ENCODE measurements at regions not wholly inside any gene's neighbourhood (a gene's known extent, or its start where the extent isn't known, plus 50 kb on each side); places are given as distances from the start of the nearest gene placed in this dataset.
"Not testable (repeated sequence)": the region's sequence is repeated elsewhere in the genome, so short reads cannot be mapped to it uniquely, and the experiment has no call there.

DNA sequence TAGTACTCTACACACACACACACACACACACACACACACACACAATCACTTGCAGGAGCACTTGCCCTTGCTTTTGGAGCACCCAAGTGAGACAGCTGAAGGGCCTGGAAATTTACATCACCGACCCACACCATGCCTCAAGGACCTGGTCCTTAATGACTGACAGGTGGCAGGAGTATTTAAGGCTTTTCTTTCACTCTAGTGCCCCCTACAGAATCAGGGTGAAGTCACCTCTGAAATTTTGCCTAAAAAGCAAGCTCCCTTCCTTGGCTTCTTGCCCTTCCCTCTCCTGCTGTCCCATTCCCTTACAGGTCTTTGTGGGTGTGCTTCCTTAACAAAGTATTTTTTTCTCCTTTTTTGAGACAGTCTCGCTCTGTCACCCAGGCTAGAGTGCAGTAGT lies 353.5 kb upstream of the IRAK1BP1 start:
- DNase-seq, result peak; percentile 0

DNA sequence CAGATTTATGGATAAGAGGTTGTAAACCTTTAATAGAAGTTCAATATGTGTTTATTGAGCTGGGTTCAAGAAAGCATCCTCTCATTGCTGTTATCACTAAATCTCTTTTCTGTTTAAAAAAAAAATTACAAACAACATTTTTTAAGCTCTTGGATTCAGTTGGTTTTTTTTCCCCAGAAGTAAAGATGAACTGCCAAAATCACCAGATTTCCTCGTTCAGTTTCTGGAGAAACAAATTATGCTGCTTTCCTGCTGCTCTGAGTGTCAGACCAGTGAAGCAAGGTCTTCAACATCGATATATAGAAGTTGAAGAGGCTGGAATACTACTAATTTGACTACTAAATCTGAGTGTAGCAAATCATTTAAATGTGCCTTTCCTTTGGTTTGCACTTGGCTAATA lies 352.1 kb upstream of the IRAK1BP1 start:
- DNase-seq, result no peak

DNA sequence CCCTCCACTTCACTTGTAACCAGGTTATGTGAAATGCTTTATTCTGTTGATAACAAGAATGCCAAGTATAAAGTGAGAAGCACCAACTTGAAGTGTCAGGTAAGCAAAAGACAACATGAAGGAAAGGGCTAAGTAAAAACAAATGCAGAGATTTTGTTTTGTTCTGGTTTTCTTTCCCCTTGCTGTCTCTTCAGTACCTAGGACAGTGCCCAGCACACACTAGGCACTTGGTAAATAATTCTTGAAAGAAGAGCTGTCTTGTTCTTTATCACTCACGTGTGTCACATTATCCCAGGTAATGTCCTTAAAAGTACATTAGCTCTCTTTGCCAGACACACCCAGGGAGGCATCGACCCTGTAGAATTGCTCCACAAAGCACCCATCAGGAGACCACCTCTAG lies 350.0 kb upstream of the IRAK1BP1 start:
- DNase-seq, result no peak

DNA sequence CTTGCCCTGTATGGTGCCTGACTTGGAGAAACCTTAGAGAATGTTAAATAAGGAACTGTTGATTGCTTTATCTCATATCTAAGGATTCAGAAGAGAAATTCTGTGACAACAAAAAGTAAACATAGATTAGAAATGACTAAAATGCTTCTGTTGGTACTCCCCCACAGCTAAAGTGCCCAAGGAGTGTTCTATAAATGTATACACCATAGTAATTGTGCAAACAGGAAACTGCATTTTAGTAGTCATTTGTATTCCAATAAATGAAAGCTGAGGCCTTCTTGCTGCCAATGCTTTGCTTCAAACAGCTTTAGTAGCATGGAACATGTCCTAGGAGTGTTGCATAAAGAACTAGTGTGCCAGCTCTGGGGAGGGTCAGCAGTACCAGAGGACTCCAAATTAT lies 343.7 kb upstream of the IRAK1BP1 start:
- no peak for DNase-seq

DNA sequence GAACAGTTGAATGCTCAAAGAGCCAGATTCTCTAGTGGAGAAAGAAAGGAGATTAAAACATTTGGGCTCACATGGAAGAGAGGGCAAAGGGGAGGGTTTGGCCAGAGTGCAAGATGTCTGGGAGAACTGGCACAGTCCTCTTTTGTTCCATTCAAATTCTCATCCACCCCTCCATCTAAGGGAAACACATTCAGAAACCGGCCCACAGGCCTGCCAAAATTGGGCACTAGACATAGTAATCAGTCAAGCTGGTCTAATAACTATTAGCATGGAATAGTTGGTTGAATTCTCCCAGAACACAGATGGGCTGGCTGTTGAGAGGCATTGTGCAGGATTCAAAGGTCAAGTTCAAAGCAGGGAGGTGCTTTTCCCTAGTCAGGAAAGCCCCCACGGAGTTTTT lies 341.4 kb upstream of the IRAK1BP1 start:
- DNase-seq, result no peak

DNA sequence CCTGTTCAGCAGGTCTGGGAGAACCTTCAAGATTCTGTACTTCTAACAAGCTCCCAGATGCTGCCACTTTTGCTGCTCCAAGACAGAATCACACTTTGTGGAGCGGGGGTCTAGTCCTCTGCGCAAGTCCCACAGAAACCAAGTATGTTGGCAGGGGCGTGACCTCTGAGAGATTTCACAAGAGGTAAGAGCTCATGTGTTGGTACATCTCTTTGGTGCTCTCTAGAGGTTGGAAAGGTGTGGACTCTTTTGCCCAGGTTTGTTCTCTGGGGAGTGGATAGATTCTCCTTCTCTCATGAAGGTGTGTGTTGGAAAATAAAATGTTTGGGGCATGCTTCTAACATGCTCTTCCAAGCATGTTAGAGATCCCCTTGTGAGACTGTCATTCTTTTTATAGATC lies 340.9 kb upstream of the IRAK1BP1 start:
- DNase-seq, result no peak

DNA sequence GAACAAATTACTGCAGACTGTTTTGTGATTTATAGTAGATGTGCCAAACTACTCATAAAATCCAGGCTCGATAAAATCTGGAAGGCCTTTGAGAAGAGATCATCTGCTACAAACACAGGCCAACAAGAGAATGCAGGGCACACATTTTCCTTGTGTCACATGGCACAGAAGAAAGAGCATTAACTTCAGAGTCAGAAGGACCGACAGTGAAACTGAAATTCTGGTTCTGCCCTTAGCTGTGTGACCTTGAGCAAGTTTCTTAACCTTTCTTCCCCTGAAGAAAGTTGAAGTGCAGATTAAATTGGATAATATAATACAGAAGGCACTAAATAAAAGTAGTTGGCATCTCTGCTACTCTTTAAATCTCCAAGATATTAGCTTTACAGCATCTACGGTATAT lies 338.4 kb upstream of the IRAK1BP1 start:
- no peak for DNase-seq

DNA sequence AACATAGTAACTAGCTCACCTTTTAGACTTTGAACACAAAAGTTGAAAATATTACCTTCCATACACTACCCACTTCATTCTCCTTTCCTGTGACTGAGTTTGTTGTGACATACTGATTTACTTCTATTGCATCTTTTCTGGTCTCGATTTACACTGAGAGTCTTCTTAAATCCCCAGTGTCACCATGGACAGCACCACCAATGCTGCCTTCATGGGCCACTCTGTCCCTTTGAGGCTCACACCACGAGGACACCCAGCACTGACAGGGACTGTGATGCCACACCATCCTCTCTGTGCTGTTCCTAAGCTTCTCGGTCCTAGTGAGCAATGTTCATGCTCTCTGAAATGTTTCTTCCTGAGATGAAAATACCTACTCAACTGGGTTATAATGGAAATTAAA lies 337.1 kb upstream of the IRAK1BP1 start:
- no peak for DNase-seq

DNA sequence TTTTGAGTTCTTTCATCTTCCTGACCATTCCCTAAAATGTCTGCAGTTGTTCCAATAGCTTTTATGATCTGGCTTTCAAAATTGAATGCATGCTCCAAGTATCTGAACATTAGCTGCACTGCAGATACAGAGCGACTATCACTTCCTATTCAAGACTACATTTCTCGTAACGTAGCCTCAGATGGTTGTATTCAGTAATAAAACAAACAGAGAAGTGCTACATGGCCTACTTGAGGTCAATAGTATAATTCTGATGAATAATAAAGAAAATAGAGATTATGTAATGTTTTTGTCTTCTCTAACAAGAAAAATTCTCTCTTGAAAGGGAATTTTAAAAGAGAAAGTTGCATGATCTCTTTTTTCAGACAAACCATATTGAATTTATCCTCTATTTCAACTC lies 333.9 kb upstream of the IRAK1BP1 start:
- no peak for DNase-seq

DNA sequence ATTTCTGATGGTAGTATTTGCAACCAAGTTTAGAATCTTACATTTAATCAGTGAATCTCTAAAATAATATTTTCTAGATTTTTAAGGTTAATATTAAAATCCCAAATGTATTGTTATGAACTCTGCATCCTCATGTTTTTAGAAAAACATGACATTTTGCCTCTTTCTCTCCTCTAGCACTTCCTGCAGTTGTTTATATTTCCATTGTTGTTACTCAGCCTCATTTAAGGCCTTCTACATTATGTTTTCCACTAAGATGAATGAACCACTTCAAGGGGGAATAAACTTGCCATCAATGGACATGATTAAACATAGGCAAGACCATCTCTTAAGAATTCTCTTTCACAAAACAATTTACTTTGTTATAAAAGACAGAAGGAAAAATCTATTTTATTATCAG lies 333.5 kb upstream of the IRAK1BP1 start:
- no peak for DNase-seq

DNA sequence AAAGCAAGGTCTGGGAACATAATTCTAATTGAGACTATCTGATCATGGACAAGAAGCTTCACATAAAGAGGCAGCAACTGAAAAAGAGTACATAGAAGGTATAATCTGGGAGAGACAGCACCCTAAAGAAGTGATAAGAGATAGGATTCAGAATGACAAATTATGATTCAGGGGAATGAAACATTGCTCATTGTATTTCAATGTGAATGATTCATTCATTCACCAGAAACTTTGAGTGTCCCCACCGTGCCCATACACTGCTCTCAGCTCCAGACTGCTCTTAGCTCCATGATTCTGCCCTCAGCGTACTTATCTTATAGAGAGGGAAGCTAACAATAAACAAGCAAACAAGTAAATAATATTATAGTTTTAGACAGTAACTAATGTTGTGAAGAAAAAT lies 329.3 kb upstream of the IRAK1BP1 start:
- no peak for DNase-seq

DNA sequence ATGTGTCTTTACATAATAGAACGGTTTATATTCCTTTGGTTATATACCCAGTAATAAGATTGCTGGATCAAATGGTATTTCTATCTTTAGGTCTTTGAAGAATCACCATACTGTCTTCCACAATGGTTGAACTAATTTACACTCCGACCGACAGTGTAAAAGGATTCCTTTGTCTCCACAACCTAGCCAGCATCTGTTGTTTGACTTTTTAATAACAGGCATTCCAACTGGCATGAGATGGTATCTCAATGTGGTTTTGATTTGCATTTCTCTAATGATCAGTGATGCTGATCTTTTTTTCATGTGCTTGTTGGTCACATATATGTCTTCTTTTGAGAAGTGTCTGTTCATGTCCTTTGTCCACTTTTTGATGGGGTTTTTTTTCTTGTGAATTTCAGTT lies 319.7 kb upstream of the IRAK1BP1 start:
- not testable (repeated sequence) for DNase-seq

DNA sequence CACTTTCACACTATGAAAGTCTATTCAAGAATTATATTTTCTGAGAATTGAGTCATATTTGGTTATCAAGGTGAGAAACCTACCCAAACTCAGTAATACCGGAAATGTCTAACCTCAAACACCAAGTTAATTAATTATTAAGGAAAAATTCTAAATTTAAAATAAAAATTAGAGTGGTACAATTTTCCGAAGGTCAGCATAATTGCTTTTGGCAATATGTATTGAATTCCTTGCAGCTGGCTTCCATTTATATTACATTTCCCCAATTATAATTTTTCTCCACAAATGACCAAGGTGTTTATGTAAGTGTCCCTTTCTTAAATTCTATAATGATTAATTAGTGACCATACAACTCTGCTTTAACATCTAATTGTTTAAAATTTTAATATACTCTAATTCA lies 316.0 kb upstream of the IRAK1BP1 start:
- DNase-seq, result no peak

DNA sequence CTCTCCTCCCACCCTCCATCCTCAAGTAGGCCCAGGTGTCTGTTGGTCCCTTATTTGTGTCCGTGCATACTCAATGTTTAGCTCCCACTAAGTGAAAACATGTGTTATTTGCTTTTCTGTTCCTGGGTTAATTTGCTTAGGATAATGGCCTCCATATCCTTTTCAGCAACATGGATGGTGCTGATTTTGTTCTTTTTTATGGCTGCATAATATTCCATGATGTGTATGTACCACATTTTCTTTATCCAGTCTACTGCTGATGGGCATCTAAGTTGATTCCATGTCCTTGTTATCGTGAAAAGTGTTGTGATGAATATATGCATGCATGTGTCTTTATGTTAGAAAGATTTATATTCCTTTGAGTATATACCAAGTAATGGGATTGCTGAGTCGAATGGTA lies 314.9 kb upstream of the IRAK1BP1 start:
- no peak for DNase-seq

DNA sequence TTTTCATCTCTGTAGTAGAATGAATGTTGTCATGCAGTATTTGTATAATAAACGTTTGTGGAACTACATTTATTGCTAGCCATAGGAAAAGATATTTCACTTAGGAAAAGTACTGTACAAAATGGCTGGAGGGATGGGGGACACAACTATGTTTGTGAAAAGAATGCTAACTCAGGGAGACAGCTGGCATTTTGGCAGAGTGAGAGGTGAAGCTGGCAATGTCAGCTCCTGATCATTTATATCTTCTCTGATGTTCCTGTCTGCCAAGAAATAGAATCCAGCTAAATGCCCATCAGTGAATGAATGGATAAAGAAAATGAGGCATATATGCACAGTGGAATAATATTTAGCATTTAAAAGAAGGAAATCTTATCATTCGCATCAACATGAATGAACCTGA lies 313.0 kb upstream of the IRAK1BP1 start:
- no peak for DNase-seq

DNA sequence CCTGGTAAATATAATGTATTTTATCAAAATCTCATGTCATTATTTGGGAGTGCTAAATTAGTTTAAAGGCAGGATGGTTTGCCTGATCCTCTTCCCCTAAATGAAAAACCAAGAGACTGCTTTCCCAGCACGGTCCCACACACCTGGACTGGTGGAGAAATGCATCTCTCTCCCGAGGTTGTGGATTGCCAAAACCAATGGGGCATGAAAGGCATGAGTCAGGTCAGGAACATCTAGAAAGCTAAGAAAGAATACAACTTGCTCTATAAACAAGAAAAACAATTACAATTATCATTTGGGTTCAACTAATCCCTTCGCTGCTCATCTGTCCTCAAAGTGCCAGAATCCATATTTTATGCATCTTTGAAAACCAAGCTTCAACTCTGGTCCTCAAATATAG lies 308.3 kb upstream of the IRAK1BP1 start:
- DNase-seq, result no peak

DNA sequence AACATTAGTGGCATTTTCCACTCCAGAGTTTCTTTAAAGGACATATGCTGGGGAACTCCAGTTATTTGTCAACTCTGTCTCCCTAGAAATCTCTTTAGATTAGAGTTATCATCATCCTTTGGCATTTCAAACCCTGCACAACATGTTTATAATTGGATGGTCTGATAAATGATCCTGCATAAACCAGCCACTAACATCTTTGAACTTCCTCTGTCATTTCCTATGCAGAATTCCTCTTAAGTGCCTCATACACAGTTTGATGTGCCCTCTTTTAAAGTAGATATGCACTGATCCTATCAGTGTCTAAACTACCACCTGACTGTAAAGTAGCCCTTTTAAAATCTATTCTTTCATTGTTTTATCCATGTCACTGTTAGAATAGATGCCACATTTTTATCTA lies 306.3 kb upstream of the IRAK1BP1 start:
- DNase-seq, result no peak

DNA sequence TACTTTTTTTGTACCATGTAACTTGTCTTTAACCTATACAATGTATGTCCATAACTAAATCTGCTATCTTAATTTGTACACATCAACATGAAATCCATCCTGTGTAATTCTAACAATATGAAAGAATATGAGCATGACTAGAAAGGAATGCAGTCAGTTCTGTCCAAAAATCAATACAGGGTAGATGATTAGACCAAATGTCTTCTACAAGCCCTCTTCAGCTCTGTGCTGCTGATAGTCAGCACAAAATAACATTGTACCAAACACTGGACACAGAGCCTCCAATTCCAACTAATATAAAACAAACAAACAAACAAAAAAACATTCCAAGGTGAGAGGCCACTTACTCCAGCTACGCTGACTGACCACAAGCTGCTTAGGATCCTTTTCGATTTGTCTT lies 301.4 kb upstream of the IRAK1BP1 start:
- DNase-seq, result no peak

DNA sequence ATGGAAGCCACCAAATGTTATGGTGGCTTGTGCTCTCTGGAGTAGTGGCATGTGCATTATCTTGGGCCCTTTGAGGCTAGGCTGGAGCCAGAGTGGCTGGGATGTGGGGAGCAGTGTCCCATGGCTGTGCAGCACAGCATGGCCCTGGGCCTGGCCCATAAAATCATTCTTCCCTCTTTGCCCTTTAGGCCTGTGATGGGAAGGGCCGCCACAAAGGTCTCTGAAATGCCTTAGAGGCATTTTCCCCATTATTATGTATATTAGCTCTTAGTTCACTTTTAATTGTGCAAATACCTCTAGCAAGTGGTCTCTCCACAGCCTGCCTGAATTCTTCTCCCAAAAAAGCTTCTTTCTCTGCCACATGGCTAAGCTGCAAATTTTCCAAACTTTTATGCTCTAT lies 297.3 kb upstream of the IRAK1BP1 start:
- no peak for DNase-seq

DNA sequence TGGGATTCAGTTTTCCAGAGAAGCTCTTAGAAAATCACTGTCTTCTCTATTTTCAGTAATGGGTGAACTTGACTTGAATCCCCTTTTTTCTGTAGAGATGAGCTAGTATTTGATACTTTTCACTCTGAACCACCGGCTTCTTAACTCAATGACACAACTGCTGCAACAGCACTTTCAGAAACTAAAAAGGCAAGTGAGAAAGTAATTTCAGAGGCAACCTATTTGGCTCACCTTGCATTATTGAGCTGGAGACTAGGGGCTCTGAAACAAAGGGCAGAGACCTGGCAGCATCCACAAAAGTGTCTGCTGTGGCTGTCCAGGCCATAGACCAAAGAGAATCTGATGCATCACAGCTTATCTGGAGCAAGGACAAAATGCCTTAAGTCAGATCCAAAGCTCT lies 289.8 kb upstream of the IRAK1BP1 start:
- DNase-seq, result no peak

DNA sequence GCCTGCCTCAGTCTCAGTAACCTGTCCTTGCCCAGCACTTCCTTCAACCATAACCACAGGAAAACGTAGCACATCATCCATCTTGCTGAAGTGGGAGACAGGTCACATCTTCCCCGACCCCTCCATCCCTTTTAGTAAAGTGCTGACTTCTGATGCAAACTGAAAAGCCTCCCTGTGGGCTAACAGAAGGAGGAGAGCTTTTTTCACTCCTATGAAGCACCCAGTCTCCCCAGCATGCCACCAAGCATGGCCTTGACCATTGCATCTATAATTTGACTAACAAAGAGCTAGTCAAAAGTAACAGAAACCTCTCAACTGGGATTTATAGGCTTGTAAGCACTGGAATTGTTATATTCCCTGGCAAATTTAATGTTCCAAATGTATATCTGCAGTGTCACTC lies 288.9 kb upstream of the IRAK1BP1 start:
- DNase-seq, result no peak

DNA sequence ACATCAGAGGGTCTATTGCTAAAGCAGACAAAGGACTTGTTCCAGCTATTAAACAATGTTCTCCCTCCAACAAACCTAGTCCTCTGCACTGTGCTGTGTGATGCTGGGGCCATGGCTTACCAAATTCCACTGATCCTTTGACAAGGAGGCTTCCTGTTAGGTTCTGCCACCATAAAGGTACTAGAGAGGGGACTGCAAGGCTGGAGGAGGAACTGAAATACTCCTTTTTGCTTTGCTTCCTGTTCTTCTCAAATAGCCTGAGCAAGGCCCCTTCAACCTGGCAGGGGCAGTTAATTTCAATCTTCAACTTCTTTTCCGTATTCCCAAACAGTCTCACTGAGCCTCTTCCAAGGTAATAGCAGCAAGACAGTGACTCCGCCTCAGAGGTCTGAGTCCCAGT lies 286.4 kb upstream of the IRAK1BP1 start:
- no peak for DNase-seq

DNA sequence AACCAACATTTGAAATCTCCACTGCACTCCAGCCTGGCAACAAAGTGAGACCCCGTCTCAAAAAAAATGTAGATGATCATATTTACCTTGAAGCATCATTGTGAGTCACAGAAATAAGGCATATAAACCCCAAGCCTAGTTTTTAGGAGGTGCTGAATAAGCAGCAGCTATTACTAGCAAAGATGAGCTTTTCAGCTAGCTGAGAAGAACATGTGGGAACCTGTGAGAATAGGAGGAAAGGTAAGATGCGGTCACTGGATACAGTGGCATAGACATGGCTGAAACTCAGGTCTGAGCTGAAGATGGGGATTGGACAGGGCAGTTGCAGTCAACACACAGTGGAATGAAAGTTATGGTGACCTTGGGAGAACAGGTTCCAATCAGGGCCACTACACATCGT lies 284.3 kb upstream of the IRAK1BP1 start:
- no peak for DNase-seq

DNA sequence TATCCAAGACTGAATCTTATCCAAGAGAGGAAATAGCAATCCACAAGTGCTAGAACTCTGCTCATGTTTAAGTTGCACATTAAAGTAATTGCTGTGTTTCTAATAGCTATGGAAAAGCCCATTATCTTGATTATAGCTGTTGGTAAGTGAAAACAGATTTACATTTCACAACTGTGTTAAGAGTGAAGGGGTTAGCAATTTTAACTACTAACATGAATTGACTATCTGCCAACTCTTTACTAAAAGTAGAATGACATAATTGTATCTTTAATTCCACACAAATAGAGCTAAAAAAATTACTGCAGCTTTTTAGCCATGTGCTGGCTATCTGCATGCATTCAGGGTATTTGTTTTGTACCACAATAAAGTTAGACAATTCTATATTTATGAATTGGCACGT lies 277.9 kb upstream of the IRAK1BP1 start:
- no peak for DNase-seq

DNA sequence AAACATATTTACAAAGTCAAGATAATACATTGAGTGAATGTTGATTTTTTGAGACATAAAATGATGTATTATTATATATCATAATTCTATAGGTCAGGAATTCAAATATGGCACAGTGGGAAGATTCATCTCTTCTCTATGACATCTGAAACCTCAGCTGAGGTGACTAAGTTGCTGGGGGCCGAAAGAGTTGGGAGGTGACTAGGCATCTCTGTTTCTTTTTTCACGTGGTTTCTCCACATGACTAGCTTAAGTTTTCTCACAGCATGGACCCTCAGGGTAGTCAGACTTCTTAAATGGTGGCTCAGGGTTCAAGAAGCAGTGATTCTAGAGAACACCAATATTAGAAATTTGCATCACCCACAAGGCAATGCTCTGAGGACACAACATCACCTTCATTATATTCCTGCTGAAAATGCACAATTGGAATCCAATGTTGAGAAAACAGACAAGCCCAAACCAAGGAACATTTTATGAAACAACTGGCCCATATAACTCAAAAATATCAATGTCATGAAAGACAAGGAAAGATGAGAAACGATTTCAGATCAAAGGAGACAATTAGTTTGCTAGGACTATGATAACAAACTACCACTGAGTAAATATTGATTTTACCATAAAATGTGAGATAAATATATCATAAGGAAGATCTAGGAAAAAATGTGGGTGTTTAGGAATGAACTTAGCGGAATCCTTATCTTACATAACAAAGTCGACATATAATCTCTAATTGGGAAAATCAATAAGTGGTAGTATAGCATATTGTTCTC lies 273.3 kb upstream of the IRAK1BP1 start:
- no peak for DNase-seq

DNA sequence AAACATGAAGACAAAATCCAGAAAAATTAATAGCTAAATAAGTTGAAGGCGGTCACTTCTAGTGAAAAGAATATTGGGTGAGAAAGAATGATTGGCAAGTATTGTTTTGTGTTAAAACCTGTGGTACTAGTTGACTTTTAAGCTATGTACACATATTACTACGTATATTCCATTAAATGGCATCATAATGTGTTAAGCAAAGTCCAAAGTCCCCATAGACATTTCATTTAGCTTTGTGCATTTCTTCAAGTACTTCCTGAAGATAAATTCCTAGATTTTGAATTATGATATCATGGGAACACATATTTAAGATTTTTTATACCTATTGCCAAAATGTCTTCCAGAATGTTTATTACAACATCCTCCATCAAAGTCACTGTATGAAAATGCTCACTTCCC lies 272.7 kb upstream of the IRAK1BP1 start:
- no peak for DNase-seq

Measured in activated CD4-positive, alpha-beta T cell treated with anti-CD3 and anti-CD28 coated beads, Interleukin-2, Interleukin-6, amounts not matched to agents 100 ng/mL and 50 ng/mL, durations not matched to agents 16 hours and 8 hours (primary cell).